Testis (tissue), 2 donors: ENCODE measurements at regions not wholly inside any gene's neighbourhood (a gene's known extent, or its start where the extent isn't known, plus 50 kb on each side); places are given as distances from the start of the nearest gene placed in this dataset.

Experiments
- DNase-seq: peaks from one replicate; pipeline ENCODE4 v3.0.0-alpha.2; 2019
- H3K27ac ChIP-seq, 2 donors: fragments of 200-600 bp; sonication (generic); one replicate each; pipeline ENCODE4 v1.5.1; 2019
- H3K27me3 ChIP-seq: fragments of 200-600 bp; sonication (generic); one replicate; pipeline ENCODE4 v1.5.1; 2019
- H3K36me3 ChIP-seq: fragments of 200-600 bp; sonication (generic); one replicate; pipeline ENCODE4 v1.5.1; 2017; ENCODE audit warnings: low read depth; ENCODE audit errors: missing control alignments
- H3K4me1 ChIP-seq: fragments of 200-600 bp; sonication (generic); one replicate; pipeline ENCODE4 v1.5.1; 2019
- H3K4me3 ChIP-seq, 2 donors: fragments of 200-600 bp; sonication (generic); one replicate each; pipeline ENCODE4 v1.5.1; 2017 to 2019
- H3K9me3 ChIP-seq: fragments of 200-600 bp; sonication (generic); one replicate; pipeline ENCODE4 v1.5.1; 2017
- POLR2A ChIP-seq: fragments of 450-650 bp; IDR thresholded peaks from one replicate; pipeline ENCODE4 v1.6.1; 2017; ENCODE audit warnings: antibody characterized with exemption, mild to moderate bottlenecking, moderate library complexity
- WGBS, 2 donors: methylation state at CpG; one replicate each; pipeline ENCODE4 v1.1.5; 2018; 5-methylcytosine and 5-hydroxymethylcytosine counted together
- intact Hi-C: fragments of 100-400 bp; cut with DNase I; formaldehyde crosslinking; loops from one replicate; pipeline ENCODE4 v1.15.1; 2023; ENCODE audit warnings: low total_unique reads
- TF ChIP-seq, protein P1 (sequence below), 3 experiments: fragments of 450-650 bp in 2 of 3; fragments of 200-600 bp in 1 of 3; sonication (generic) in 1 of 3; IDR thresholded peaks; one replicate each; pipeline ENCODE4 v1.5.1; 2016 to 2019; ENCODE audit warnings: antibody characterized with exemption in 3 of 3, mild to moderate bottlenecking in 2 of 3, moderate library complexity in 1 of 3

- H3K4me3 ChIP-seq = no peak overlapping the region
- H3K27me3 ChIP-seq = no peaks in the 10 kb centered on the region
- no peak for DNase-seq
- intact Hi-C loops = no loop called here
- TF ChIP-seq POLR2A = no peak
- TF ChIP-seq, protein P1, sequence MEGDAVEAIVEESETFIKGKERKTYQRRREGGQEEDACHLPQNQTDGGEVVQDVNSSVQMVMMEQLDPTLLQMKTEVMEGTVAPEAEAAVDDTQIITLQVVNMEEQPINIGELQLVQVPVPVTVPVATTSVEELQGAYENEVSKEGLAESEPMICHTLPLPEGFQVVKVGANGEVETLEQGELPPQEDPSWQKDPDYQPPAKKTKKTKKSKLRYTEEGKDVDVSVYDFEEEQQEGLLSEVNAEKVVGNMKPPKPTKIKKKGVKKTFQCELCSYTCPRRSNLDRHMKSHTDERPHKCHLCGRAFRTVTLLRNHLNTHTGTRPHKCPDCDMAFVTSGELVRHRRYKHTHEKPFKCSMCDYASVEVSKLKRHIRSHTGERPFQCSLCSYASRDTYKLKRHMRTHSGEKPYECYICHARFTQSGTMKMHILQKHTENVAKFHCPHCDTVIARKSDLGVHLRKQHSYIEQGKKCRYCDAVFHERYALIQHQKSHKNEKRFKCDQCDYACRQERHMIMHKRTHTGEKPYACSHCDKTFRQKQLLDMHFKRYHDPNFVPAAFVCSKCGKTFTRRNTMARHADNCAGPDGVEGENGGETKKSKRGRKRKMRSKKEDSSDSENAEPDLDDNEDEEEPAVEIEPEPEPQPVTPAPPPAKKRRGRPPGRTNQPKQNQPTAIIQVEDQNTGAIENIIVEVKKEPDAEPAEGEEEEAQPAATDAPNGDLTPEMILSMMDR (IDR thresholded peaks at IDR 0.05) = no peak
- H3K36me3 ChIP-seq = no peaks in the 10 kb centered on the region
- WGBS, 2 donors = 83 to 87% methylated on average over 2 of the region's 2 CpGs
- no peaks in the 10 kb centered on the region for H3K9me3 ChIP-seq
- no peaks in the 10 kb centered on the region for H3K4me1 ChIP-seq
- H3K27ac ChIP-seq = no peak overlapping the region
Observed at GRCh38 chr1:238980053-238980452, 406.3 kb upstream of the CHRM3 start.

DNA sequence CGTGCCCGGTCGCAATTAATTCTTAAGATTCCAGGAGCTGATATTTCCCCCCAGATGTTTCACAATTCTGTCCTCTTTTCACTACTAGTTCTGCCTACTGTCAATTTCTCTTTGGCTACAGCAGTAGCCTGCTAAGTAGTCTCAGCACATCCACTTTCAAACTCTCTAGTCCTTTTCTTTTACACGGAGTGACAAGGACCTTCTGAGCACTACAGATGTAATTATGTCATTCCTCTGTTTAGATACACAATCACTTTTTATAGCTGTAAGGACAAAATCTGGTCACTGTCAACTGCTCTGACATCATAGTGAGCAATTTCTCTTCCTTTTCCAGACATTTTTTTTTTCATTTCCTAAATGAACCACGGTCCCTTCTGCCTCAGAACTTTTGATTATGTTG is 421.7 kb upstream of the CHRM3 start:
- intact Hi-C loops = no loop called here
- Histone ChIP-seq H3K4me3 (no peak overlapping the region), H3K27ac (no peak overlapping the region), H3K4me1 (no peaks in the 10 kb centered on the region), H3K27me3 (no peaks in the 10 kb centered on the region), H3K36me3 (no peaks in the 10 kb centered on the region), H3K9me3 (no peaks in the 10 kb centered on the region)
- TF ChIP-seq POLR2A = no peak
- TF ChIP-seq, protein P1 (IDR thresholded peaks at IDR 0.05) = no peak
- DNase-seq = no peak
- WGBS, 2 donors = 52 to 61% methylated on average over 5 of the region's 5 CpGs

GRCh38 chr1:238962941-238963340 is 423.4 kb upstream of the CHRM3 start:
- no peak overlapping the region for H3K4me3 ChIP-seq
- WGBS, 2 donors = 37 to 43% methylated on average over 8 of the region's 8 CpGs
- TF ChIP-seq POLR2A = no peak
- TF ChIP-seq, protein P1 (IDR thresholded peaks at IDR 0.05) = no peak
- intact Hi-C loops = no loop called here
- no peaks in the 10 kb centered on the region for H3K4me1 ChIP-seq
- H3K27me3 ChIP-seq = no peaks in the 10 kb centered on the region
- H3K9me3 ChIP-seq = no peaks in the 10 kb centered on the region
- H3K36me3 ChIP-seq = no peaks in the 10 kb centered on the region
- no peak overlapping the region for H3K27ac ChIP-seq
- DNase-seq = no peak

DNA sequence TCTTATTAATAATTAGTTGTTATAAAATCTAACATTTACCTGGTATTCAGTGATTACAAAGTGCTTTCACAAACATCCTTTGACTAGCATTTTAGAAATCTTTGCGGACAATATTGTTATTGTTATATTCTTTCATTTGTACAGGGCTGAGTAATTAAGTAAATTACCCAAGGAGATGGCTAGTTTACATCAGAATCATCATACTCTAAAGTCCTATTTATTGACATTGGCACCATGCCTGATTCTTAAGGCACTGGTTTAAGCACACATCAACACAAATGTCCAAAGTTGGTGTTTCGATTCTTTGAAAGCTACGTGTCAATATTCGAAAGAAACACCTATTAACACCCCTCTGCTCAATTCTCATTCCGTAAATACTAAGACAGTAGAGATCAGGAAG is 424.6 kb upstream of the CHRM3 start:
- intact Hi-C loops = no loop called here
- Histone ChIP-seq H3K9me3 (no peaks in the 10 kb centered on the region), H3K27me3 (no peaks in the 10 kb centered on the region)

DNA sequence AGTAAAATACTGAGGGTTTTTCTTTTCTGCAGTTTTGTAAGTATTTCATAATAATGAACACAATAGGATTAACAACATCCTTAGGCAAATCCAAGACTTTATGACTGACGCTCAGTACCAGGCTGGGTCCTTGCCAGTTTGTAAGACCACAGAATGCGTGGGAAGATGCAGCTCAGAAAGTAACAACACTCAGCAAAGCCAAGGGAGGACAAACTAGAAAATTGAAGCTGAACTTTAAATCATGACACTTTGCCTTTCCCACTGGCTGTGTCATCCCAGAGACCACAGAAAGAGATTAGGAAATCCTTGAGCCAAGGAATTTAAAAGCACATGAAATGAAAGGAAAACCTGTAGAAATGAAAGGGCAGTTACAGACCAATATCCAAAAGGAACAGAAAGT is 426.3 kb upstream of the CHRM3 start:
- peak; percentile 58 for DNase-seq
- H3K4me3 ChIP-seq = no peak overlapping the region
- intact Hi-C loops = no loop called here
- H3K36me3 ChIP-seq = no peaks in the 10 kb centered on the region
- no peaks in the 10 kb centered on the region for H3K4me1 ChIP-seq
- no peak overlapping the region for H3K27ac ChIP-seq
- TF ChIP-seq, protein P1 (IDR thresholded peaks at IDR 0.05) = no peak
- no peak for TF ChIP-seq POLR2A
- no peaks in the 10 kb centered on the region for H3K27me3 ChIP-seq
- 30 to 54% methylated on average over 2 of the region's 2 CpGs for WGBS, 2 donors
- H3K9me3 ChIP-seq = no peaks in the 10 kb centered on the region

More for the DNA sequence above, 424.6 kb upstream of the CHRM3 start:
- WGBS, 2 donors = 64 to 70% methylated on average over 5 of the region's 5 CpGs
- DNase-seq = no peak
- H3K27ac ChIP-seq = no peak overlapping the region
- no peak overlapping the region for H3K4me3 ChIP-seq
- H3K4me1 ChIP-seq = no peaks in the 10 kb centered on the region
- H3K36me3 ChIP-seq = no peaks in the 10 kb centered on the region
- TF ChIP-seq POLR2A = no peak
